Stimulated activated CD4-positive, alpha-beta T cell treated with anti-CD3 and anti-CD28 coated beads, Interleukin-4, amount 100 ng/mL, for 4 hours (primary cell): ENCODE measurements at regions not wholly inside any gene's neighbourhood (a gene's known extent, or its start where the extent isn't known, plus 50 kb on each side); places are given as distances from the start of the nearest gene placed in this dataset.
A peak's percentile ranks its signal among the peaks of the same experiment; 100 is the strongest.

Experiments
- DNase-seq, 2 experiments: peaks; one replicate each; pipeline ENCODE4 v3.0.0-alpha.2; 2020

DNA sequence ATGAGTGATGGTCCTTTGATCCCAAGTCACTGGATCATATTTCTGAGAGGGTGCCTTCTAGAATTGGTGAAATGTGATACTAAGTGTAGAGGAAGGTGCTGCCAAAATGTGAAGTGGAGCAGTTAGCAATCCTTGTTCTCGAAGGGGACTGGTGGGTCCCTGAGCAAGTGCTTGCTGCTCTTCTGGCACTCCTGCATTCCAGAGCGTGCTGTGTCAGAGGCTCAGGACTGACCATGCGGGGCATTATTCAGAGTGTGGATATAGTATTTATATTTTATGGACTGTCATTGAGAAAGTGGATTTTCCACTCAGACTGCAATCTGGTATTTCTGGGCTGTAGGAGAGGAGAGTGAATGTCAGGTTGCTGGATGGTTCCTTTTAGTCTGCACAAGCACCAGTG, 152.6 kb upstream of the KL start:
- DNase-seq: no peak

DNA sequence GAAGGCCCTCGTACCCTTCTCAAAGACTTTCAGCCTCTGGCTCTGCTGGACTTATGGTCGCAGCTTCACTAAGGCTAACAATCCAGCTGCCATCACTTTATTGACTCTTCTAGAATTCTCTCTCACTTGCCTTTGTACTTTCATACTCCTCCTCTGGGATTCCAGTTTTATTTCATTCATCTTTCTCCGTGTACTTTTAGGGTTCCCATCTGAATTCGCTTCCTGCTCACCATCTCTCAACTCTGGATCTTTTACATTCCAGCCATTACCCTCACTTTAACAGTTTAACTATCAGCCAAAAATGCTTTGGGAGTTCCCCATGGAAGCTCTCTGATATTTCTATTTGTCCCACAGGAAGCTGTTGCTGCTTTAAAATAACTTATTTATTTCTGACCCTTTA, 149.3 kb upstream of the KL start:
- DNase-seq: no peak

DNA sequence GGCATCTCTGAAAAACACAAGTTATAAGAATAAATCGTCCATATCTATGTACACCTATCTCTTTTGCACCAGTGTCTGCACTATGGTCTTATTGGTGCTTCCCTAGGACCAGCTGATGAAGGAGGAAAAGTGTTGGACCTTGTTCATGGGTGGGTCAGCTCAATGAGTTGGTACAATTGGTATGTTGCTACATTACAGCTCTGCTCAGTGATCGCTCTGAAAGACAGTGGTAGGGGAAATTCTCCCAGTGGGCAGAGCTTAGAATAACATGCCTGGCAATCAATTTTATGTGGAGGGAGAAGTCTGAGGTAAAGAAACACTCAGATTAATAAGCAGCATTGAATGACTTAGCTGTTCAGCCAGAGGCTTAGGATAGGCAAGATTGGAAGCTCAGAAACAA, 138.7 kb upstream of the KL start:
- no peak for DNase-seq

DNA sequence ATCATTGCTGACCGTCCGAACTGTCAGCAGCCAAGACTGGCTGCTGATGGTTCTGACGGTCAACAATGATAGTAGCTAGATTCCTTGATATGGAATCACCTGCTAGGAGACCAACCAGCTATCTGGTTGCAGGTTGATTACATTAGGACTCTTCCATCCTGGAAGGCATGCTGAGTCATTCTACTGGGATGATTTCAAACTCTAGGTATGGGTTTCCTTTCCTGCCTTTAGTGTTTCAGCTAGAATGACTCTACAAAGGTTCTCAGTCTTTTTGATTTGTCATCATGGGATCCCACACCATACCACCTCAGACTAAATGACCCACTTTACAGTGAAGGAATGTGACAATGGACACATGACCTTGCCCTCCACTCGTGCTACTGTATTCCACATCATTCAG, 138.1 kb upstream of the KL start:
- DNase-seq: no peak

DNA sequence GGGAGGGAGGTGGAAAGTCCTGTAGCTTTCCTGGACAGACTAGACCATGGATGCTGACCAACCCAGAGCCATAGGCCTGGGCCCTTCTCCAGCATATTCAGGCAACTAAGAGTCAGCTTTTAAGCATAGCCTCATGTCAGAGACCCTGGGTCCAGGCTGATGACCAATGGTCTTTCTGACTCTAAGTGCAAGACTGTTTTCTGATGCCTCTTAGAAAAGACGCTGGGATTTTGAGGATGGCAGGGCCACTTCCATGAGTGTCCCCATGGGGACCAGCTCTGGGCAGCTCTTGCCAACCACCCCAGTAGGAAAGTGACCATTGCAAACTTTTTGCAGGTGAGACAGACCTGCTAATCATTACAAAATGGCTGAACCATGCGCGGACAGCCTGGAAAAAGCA, 135.6 kb upstream of the KL start:
- no peak for DNase-seq

DNA sequence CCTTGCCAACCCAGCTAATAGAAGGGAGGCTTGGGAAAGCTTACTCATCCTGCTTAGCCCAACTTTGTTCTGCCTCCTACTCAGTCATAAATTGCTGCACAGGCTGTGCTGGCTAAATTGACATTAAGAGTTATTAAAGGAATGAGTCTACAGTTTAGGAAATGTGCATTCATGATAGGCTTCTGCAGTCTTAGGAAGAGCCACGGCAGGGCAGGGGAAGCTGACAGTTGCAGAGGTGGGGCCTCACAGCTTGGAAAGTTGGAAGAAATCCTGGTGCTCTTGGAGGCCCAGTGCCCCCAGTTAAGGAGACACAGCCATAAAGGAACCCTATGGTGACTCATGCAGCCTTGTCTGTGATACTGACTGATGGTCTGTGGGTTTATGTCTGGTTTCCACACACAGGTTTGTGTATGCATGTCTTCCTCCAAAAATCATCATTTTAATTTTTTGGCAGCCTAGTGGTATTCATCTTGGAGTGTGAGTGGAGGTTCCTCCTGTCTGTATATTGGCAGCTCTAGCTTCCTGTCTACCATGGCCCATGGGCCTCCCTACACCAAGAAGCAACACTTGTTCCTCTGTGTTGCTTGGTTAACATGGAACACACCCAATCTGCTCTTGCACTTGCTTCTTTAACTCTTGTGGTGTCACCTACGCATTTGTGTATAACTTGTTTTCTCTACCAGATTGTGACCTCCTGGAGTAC, 135.0 kb upstream of the KL start:
- no peak for DNase-seq

DNA sequence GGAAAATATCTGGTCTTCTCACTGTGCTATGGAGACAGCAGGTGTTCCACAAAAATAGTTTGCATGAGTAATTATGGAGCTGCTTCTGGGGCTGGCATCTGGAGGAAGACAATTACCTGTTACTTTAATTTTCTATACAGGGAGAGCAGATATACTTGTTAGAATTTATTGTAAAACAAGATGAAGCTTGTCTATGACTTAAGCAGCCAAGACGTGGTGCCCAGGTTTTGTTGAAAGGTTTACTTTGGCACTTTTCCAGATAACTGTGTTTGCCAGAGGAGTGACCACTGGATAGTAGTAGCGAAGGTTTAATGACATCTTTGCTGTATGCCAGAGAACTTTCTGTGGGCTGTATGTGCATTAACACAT, 134.5 kb upstream of the KL start:
- DNase-seq: no peak

DNA sequence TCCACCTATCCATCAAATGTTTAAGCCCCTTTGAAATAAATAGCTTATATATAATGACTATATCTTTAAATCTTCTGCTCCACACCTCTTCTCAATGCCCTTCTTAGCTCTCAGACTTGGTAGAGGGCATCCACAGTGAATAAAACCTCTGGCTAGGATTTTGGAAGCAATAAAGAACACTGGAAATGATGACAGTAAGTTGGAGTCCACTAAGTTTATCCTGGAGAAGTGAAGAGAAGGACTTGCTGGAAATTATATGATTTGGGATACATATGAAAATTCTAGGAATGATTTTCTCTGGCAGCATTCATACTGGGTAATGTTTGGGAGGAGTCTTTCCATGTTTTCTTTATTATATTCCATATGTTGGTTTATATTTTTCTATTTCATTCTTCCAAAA, 133.5 kb upstream of the KL start:
- DNase-seq: no peak

DNA sequence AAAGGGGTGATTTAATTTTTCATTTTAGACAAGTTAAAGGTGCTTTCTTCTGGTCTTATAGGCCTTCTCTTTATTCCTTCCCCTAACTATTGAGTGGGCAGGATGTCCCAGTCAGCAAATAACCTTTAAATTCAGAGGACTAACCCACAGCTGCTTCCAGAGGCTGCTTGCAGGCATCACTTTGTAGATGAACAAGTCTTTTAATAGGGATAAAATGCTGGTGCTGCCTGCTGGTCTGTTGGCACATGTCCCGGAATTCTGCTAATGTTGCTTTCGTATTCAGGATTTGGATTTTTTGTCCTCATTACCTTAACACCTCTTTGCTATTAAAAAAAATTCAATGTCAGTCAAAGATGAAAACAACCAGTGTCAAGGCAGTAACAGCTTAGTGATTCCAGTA, 132.7 kb upstream of the KL start:
- DNase-seq: no peak

DNA sequence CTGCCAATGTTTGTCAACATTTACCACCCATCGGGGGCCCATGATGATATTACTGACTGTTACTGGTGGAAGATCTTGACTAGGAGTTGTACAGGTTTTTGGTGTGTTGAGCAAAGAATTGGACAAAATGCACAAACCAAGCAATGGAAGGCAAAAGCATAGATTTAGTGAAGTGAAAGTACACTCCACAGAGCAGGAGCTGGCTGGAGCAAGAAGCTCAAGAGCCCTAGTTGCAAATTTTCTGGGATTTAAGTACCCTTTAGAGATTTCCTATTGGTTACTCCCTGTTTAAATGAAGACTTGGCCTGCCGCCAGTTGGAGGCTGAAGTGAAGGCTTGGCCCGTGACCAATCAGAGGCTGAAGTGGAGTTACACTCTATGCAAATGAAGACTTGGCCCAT, 128.6 kb upstream of the KL start:
- no peak for DNase-seq

DNA sequence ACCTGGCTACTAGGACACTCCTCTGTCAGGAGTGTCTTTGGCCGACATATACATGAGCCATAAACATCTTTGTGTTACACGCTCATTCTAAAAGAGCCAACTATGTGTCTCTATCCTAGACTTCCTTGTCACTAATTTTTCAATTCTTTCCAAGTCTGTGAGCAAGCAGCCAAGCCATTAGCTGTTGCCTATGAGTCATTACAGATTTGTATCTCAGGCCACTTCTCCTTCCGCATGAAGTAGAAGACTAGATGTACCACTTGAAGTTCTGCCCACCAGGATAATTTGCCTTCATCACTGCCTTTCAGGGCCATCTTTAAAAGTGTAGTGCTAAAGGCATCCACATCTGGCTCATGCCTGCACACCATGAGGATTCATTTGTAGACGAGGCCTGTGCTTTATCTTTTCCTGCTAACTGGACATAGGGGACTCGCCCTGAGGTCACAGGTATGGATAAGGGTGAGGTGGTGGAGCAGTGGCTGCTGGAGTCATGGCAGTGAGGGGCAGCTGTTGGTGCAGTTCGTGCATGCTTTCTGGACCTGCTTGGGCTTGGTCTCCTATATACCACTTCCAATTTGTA, 126.1 kb upstream of the KL start:
- no peak for DNase-seq

DNA sequence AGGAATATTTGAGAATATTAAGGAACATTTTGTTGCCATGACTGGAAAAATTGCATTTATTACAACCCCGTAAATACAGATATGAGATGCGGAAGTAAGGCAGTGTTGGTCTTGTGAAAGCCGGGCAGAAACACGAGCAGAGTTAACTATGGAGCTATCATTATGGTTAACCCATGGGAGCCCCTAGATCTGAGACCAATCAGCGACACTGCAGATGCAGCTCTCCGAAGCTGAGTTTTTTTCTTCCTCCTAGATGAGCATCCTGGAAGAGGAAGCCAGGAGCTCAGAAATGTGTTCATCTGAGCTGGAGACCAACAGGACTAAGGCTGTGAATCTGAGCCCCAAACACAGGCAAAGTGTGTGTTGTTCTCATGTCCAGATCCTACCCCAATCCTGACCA, 123.0 kb upstream of the KL start:
- DNase-seq: no peak

DNA sequence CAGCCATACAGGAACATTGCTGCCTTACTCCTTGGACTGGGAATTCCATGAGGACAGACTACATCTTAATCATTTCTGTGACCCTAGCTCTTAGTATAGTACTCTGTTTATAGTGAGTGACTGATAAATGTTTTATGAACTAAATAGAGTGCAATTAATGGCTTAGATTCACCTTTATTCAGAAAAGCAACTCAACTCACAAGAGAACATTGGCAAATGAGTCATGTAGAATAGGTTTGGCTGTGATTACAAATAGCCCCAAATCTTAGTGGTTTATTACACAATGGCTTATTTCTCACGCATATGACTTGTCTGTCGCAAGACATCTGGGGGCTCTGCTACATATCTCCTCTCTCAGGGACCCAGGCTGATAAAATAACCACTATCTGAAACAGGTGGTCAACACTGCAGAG, 121.6 kb upstream of the KL start:
- no peak for DNase-seq

DNA sequence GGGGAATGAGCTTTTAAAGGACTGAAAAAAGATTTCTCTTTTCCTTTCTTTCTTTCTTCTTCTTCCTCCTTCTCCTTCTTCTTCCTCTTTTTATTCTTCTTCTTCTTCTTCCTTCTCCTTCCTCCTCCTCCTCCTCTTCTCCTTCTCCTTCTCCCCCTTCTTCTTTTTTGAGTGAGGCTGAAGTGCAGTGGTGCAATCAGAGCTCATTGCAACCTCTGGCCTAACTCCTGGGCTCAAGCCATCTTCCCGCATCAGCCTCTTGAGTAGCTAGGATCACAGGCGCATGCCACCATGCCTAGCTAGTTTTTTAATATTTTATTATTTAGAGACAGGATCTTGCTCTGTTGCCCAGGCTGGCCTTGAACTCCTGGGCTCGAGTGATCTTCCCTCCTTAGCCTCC, 120.9 kb upstream of the KL start:
- no peak for DNase-seq

DNA sequence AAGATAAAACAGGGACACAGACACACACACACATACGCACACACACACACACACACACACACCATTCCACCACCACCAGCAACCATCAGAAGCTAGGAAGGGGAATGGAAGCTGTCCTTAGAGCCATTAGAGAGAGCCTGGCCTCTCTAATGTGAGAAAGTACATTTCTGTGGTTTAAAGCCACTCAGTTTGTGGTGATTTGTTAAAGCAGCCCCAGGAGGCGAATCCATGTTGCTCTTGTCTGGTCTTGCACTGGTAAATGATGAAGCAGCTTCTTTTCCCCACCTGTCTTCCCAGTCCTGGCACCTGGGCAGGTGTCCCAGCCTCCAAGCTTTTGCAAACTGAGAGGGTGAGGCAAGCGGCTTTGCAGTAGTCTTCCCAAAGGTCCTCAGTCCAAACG, 118.9 kb upstream of the KL start:
- DNase-seq: no peak

DNA sequence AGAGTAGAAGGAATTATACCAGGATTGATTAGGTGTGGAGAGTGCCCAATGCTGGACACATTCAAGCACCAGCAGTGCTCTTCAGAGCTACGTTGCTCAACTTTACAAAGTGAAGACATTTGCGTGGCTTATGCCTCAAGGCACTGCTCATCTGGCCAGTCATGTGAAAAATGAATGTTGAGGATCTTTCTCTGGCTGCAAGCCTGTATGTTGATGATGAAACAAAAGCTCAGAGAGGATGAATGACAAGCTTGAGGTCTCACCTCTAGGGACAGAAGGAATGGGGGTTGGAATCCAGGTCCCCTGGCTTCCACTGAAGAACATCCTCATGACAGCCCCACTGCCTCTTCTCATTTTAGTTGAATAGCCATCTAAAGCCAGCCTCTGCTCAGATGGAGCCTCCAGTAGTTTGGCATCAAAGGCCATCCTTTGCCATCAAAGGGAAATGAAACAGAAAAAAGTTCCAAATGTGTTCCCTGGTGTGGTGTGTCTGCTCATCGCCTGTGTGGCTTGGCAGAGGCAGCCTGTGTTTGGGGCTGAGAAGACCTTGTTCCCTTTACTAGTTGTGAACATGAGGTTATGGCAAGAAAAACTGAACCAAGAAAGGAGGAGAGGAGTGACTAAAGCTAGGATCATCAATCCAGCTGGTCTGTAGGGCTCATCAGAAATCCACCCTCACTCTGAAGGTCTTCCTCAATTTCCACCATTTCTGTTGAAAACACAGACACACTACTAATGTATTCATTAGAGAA, 114.0 kb upstream of the KL start:
- DNase-seq: no peak

DNA sequence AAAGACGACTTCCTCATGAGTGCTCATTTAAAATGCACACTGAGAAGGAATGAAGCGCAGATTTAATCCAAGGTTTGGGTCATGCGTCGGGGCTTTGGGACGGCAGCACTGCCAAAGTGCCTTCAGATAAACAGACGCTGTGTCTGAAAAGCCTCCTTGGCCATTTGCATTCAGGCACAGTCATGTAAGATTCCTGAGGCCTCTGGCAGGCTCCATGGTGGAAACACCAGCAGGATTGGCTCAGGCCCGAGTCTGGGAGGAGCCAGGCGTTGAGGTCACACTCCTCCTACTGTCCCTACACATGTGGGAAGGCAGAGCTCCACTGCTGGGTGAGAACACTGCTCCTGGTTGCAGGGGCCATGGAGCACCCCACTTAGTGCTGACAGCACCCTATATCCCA, 113.3 kb upstream of the KL start:
- no peak for DNase-seq

DNA sequence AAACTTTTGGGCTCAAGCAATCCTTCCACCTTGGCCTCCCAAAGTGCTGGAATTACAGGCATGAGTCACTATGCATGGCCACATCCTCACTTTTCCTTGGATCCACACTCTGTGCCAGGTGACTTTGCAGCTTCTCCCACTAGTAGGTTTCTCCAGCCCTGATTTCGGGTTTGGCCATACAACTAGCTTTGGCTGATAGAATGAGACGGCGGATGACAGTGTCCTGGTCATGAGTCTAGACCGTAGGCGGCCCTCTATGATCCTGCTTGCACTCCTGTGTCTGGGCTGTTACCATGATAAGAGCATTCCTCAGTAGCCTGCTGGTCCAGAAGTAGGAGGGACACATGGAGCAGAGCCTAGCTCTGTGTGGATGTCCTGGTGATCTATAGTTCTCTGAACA, 112.5 kb upstream of the KL start:
- DNase-seq: no peak

DNA sequence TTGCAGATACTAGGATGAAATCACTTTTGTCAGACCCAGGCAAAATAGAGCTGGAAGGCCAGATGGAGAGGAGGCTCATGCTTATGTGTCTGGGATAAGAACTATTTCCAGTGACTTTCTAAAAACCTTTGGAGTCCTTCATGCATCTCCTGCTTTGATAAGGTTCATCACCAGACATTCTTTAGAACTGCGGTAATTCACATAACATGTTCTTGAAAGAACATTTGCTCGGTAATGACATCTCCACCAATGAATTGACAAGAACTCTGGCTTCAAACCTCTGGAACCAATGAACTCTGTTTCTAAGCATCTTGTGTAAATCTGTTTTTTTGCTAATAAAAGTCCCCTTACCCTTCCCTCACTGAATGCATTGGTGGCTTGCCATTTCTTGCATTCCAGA, 112.0 kb upstream of the KL start:
- no peak for DNase-seq

DNA sequence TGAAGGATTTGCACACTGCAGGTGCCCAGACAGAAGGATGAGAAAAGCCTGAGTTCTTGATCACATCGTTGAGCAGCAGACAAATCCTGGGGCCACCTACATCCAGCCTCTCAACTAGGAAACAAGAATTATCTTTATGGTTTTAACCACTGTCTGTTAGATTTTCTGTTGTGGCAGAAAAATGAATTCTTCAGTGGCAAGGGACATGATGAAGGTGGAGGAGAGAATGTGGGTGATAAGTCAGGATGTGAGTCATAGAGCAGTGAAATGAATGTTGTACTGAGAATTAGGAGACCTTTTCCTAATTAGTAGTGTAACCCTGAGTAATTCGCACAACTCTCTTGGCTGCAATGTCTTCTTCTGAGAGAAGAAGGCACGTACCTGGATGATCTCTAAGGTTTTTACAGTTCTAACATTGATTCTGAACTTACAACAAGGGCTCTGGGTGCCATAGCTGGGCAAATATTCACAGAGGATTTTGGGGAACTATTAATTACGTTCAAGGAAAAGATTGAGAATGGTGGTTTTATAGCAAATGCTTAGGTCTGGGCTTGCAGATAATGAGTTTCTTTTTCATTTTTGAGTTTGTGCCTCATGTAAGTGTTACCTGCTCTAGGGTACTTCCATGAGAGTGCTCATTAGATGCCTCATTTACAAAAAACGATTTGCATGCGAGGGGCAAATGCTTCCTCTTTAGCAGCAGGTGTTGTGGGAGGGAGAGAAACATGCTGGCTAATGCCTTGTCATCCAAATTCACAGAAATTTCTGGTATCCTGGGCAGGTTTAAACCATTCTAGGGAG, 111.0 kb upstream of the KL start:
- DNase-seq: no peak

DNA sequence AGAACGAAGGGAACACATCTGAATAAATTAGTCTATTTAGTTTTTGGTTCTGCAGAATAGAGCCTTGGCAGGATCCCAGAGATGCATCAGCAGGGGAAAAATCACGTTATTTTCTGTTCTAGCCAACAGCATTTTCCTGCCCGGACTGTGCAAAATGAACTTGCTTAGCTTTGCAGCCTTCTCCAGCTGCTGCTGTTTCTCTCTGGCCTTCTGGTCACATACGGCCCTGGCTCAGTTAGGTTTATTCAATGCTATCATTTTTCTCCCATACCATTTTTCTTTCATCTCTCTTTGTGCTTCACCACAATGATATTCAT, 110.4 kb upstream of the KL start:
- DNase-seq: no peak

DNA sequence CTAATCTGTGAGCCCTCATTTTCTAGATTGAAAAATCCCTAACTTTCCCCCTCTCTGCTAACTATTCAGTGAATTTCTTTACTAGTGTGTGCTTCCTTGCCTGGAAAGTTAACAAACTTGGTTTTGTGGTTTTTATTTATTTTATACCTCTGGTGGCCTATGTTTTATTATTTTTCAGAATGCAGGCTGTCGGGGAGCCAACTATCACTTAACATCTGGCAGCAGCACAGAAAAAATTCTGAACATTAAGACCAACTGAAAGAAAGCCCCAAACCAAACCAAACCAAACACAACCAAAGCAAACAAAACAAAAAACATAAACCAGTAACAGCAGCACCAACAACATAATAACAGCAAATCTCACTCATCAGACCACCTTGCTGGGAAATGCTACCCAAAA, 109.0 kb upstream of the KL start:
- DNase-seq: no peak

DNA sequence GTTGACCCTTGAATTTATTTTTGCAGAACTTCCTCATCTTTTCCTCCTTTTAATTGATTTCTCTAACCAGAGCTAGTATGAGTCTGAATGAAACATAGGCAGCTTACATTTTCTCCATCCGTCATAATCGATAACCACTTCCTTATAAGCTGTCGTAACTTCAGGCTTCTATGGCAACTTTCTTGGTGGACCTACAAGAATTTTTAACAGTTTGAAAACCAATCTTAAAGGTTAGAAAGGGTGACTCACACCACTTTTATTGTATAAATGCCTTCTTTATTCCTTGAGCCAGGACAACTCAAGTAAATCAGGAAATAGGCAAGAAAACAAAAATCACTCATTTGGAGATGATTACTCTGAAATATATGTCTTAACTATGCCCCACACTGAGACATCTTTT, 105.7 kb upstream of the KL start:
- DNase-seq: no peak

DNA sequence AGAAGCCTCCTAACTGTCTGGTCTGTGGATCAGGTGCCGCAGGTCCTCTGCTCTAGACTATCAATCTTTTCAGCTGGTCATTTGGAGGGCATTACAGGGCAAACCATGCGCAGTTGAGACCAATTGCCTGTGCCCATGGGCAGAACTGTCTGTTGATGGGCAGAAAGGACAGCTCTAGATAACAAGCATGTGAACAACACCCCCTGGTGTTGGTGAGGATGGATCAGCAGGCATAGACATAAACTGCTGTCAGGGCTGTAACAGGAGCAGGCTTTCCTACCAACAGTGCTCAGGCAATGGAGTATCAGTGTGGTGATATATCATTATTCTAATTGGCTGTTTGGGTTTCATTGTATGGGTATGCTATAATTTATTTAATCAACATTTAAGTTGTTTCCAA, 104.7 kb upstream of the KL start:
- peak in 1 of 2 experiments; percentile 3 for DNase-seq
